OCI-LY3 (cell line): ENCODE measurements at regions not wholly inside any gene's neighbourhood (a gene's known extent, or its start where the extent isn't known, plus 50 kb on each side); places are given as distances from the start of the nearest gene placed in this dataset.

Experiments used
- CTCF ChIP-seq: fragments of 200-600, 300-600 bp; sonication (generic); IDR thresholded peaks from 2 replicates; pipeline ENCODE4 v1.5.1; 2014; ENCODE audit warnings: antibody characterized with exemption, low read length, low read depth
- EZH2phosphoT487 ChIP-seq: fragments of 200-600 bp; shearing (Covaris generic); IDR thresholded peaks from 2 replicates; pipeline ENCODE4 v1.6.1; 2018; ENCODE audit warnings: antibody characterized with exemption, mixed run types, low read depth

DNA sequence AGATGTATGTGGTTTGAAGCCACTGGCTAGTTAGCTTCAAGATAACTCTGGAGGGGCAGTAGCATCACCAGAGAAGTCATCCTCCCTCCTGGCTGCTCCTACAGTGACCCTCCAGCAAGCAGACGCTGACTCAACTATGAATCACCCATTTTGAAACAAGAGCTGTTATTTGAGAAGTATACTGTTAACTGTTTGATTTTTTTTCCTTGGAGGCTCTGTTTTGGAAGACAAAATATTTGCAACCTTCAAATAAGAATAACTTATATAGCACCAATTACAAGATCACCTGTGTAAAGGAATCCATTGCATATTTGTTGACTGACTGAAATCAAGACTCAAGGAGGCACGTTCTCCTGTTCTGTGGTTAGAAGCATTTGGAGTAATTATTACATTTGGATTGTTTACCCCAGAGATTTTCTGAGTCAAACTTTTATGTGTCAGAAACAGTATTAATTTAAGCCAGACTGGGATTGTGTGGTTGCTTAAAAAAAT lies 313.8 kb downstream of the MTX2 start:
- TF ChIP-seq CTCF (no peak), EZH2phosphoT487 (no peak)
